SK-N-SH treated with all-trans-retinoic acid at 6 μM for 48 hours (cell line): ENCODE measurements at regions not wholly inside any gene's neighbourhood (a gene's known extent, or its start where the extent isn't known, plus 50 kb on each side); places are given as distances from the start of the nearest gene placed in this dataset.

Source experiments
- ATAC-seq: fragments of 200-7000 bp; cut with Tn5 transposase; 3 replicates; pipeline ENCODE4 v1.9.1; 2020; ENCODE audit warnings: mild to moderate bottlenecking, moderate library complexity
- BACH2 ChIP-seq: fragments of 250-450 bp; sonication (Bioruptor Pico); IDR thresholded peaks from 2 replicates; pipeline ENCODE4 v1.9.0; 2021; ENCODE audit warnings: mild to moderate bottlenecking, borderline replicate concordance
- CREB5 ChIP-seq: fragments of 250-450 bp; sonication (Bioruptor Pico); IDR thresholded peaks from 2 replicates; pipeline ENCODE4 v1.5.1; 2020; ENCODE audit warnings: low read depth, mild to moderate bottlenecking, moderate library complexity
- CSDC2 ChIP-seq: fragments of 250-450 bp; sonication (Bioruptor Pico); IDR thresholded peaks from 2 replicates; pipeline ENCODE4 v1.5.0; 2020; ENCODE audit warnings: mild to moderate bottlenecking, moderate library complexity
- ESRRG ChIP-seq: fragments of 250-450 bp; sonication (Bioruptor Pico); IDR thresholded peaks from 2 replicates; pipeline ENCODE4 v1.6.1; 2021; ENCODE audit warnings: mild to moderate bottlenecking
- GLIS3 ChIP-seq: fragments of 250-450 bp; sonication (Bioruptor Pico); IDR thresholded peaks from 2 replicates; pipeline ENCODE4 v1.5.0; 2020; ENCODE audit warnings: mild to moderate bottlenecking, moderate library complexity
- ISL1 ChIP-seq: fragments of 250-450 bp; sonication (Bioruptor Pico); IDR thresholded peaks from 2 replicates; pipeline ENCODE4 v2.1.2; 2022; ENCODE audit warnings: mild to moderate bottlenecking, moderate library complexity
- OSR1 ChIP-seq: fragments of 250-450 bp; sonication (Bioruptor Pico); IDR thresholded peaks from 2 replicates; pipeline ENCODE4 v1.8.0; 2022; ENCODE audit warnings: moderate library complexity, mild to moderate bottlenecking, inconsistent platforms
- PATZ1 ChIP-seq: fragments of 250-450 bp; sonication (Bioruptor Pico); IDR thresholded peaks from 2 replicates; pipeline ENCODE4 v1.8.0; 2020; ENCODE audit warnings: mild to moderate bottlenecking, moderate library complexity, borderline replicate concordance
- POU6F1 ChIP-seq: fragments of 250-450 bp; sonication (Bioruptor Pico); IDR thresholded peaks from 2 replicates; pipeline ENCODE4 v1.8.0; 2021; ENCODE audit warnings: low read depth, mild to moderate bottlenecking, moderate library complexity, borderline replicate concordance
- PPARA ChIP-seq: fragments of 250-450 bp; sonication (Bioruptor Pico); IDR thresholded peaks from 2 replicates; pipeline ENCODE4 v1.5.0; 2020; ENCODE audit warnings: mild to moderate bottlenecking, borderline replicate concordance
- RARB ChIP-seq: fragments of 250-450 bp; sonication (Bioruptor Pico); IDR thresholded peaks from 2 replicates; pipeline ENCODE4 v1.8.0; 2021; ENCODE audit warnings: mild to moderate bottlenecking, moderate library complexity
- SNAI2 ChIP-seq: fragments of 250-450 bp; sonication (Bioruptor Pico); IDR thresholded peaks from 2 replicates; pipeline ENCODE4 v1.5.0; 2020; ENCODE audit warnings: mild to moderate bottlenecking, moderate library complexity
- TCF4 ChIP-seq: fragments of 250-450 bp; sonication (Bioruptor Pico); IDR thresholded peaks from 2 replicates; pipeline ENCODE4 v1.8.0; 2021; ENCODE audit warnings: mild to moderate bottlenecking, moderate library complexity, borderline replicate concordance
- TSHZ2 ChIP-seq: fragments of 250-450 bp; sonication (Bioruptor Pico); IDR thresholded peaks from 2 replicates; pipeline ENCODE4 v1.5.0; 2020; ENCODE audit warnings: mild to moderate bottlenecking, moderate library complexity
- ZC3H10 ChIP-seq: fragments of 250-450 bp; sonication (Bioruptor Pico); IDR thresholded peaks from 2 replicates; pipeline ENCODE4 v1.5.1; 2021; ENCODE audit warnings: mild to moderate bottlenecking, moderate library complexity
- ZFP3 ChIP-seq: fragments of 250-450 bp; sonication (Bioruptor Pico); IDR thresholded peaks from 2 replicates; pipeline ENCODE4 v1.5.0; 2020; ENCODE audit warnings: mild to moderate bottlenecking, moderate library complexity
- ZFP30 ChIP-seq: fragments of 450-650 bp; formaldehyde crosslinking; IDR thresholded peaks from 2 replicates; pipeline ENCODE4 v1.5.0; 2022; ENCODE audit warnings: mild to moderate bottlenecking, moderate library complexity
- ZNF565 ChIP-seq: fragments of 450-650 bp; formaldehyde crosslinking; conservative IDR thresholded peaks from 2 replicates; pipeline ENCODE4 v1.5.0; 2020; ENCODE audit warnings: low read depth, mild to moderate bottlenecking, moderate library complexity
- ZNF70 ChIP-seq: fragments of 450-650 bp; formaldehyde crosslinking; IDR thresholded peaks from 2 replicates; pipeline ENCODE4 v1.5.0; 2020; ENCODE audit warnings: mild to moderate bottlenecking, moderate library complexity
- ZNF8 ChIP-seq: fragments of 450-650 bp; formaldehyde crosslinking; IDR thresholded peaks from 2 replicates; pipeline ENCODE4 v1.5.0; 2020; ENCODE audit warnings: mild to moderate bottlenecking, moderate library complexity
- TF ChIP-seq, protein P1 (sequence below): fragments of 250-450 bp; sonication (Bioruptor Pico); IDR thresholded peaks from 2 replicates; pipeline ENCODE4 v1.5.1; 2021; ENCODE audit warnings: mild to moderate bottlenecking, moderate library complexity

DNA sequence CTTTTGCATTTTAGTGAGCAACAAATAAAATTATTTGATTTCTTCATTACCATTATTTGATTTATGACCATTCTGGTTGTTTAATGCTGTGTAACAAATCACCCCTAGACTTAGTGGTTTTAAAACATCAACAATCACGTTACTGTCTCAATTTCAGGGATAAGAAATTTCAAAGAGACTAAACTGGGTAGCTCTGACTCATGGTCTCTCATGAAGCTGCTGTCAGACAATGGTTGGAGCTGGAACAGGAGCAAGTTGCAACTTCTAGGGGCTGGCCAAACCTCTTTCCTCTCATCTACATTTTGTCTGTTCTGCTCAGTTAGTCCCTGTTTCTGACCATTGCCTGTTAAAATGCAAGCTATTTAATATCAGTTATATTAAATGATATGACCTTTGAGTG, 517.0 kb downstream of the KCNH5 start:
- TF ChIP-seq BACH2 (no peak), TCF4 (no peak), ZFP3 (CRISPR knock-in tag) (no peak), SNAI2 (no peak), TSHZ2 (CRISPR knock-in tag) (no peak), ZFP30 (CRISPR knock-in tag) (no peak)
- TF ChIP-seq, all 23 proteins: peak for 0
- no peak for ATAC-seq

DNA sequence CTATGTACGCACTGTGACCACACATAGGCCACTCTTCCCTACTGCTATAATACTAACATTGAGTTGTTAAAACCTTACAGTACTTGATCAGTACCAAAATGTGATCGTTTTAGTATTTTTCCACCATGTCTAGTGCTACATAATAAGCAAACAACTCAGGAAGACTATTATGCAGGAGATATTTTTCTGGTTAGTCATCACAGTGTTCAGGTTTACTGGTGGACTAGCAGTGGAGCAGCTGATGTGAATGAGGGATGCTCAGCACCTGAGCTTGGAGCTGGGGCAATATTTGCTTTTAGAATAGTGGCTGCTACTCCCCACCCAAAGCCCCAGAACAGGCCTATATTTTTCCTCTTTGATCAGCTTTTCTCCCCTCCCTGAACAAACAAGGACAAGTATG, 513.1 kb downstream of the KCNH5 start:
- ATAC-seq: no peak
- TF ChIP-seq SNAI2: no peak
- TF ChIP-seq TCF4: no peak
- no peak for TF ChIP-seq OSR1 (CRISPR knock-in tag)
- TF ChIP-seq CSDC2 (CRISPR knock-in tag): no peak
- TF ChIP-seq RARB: no peak
- no peak for TF ChIP-seq GLIS3
- TF ChIP-seq ISL1: no peak
- no peak for TF ChIP-seq PATZ1
- TF ChIP-seq, protein P1, sequence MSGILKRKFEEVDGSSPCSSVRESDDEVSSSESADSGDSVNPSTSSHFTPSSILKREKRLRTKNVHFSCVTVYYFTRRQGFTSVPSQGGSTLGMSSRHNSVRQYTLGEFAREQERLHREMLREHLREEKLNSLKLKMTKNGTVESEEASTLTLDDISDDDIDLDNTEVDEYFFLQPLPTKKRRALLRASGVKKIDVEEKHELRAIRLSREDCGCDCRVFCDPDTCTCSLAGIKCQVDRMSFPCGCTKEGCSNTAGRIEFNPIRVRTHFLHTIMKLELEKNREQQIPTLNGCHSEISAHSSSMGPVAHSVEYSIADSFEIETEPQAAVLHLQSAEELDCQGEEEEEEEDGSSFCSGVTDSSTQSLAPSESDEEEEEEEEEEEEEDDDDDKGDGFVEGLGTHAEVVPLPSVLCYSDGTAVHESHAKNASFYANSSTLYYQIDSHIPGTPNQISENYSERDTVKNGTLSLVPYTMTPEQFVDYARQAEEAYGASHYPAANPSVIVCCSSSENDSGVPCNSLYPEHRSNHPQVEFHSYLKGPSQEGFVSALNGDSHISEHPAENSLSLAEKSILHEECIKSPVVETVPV (CRISPR knock-in tag): no peak
- TF ChIP-seq ESRRG (CRISPR knock-in tag): no peak
- TF ChIP-seq ZC3H10 (CRISPR knock-in tag): no peak
- TF ChIP-seq ZNF8: no peak
- TF ChIP-seq POU6F1 (CRISPR knock-in tag): no peak
- TF ChIP-seq PPARA (CRISPR knock-in tag): no peak
- TF ChIP-seq ZFP30 (CRISPR knock-in tag): no peak
- no peak for TF ChIP-seq ZFP3 (CRISPR knock-in tag)
- TF ChIP-seq ZNF70 (CRISPR knock-in tag): no peak
- no peak for TF ChIP-seq TSHZ2 (CRISPR knock-in tag)
- no peak for TF ChIP-seq BACH2
- TF ChIP-seq ZNF565 (CRISPR knock-in tag): no peak

DNA sequence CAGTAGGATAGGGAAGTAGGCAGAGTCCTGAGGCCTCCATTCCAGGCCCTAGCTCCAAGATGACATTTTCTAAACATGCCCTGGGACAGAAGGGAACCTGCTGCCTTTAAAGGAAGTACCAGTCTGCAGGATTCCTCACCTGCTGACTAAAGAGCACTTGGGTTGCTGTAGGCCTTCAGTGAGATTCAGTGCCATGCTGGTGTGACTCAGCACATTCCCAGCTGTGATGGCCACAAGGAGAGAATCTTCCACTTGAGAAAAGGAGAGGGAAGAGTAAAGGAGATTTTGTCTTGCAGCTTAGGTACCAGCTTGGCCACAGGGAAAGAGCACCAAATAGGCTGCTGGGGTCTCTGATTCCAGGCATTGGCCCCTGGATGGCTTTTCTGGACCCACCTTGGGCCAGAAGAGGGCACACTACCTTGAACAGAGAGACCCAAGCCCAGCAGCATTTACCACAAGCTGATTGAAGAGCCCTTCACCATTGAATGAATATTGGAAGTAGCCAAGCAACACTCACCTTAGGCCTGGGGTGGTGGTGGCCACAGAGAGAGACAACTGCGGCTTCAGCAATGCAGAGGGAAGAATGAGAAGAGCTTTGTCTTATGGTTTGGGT, 498.3 kb downstream of the KCNH5 start:
- TF ChIP-seq CREB5 (CRISPR knock-in tag): no peak
- no peak for ATAC-seq
